HG02642 (cell line): ENCODE measurements at regions not wholly inside any gene's neighbourhood (a gene's known extent, or its start where the extent isn't known, plus 50 kb on each side); places are given as distances from the start of the nearest gene placed in this dataset.

Source experiments
- ATAC-seq: cut with Tn5 transposase; IDR thresholded peaks from one replicate; pipeline ENCODE4 v1.9.1; 2021; ENCODE audit warnings: mild to moderate bottlenecking; ENCODE audit not compliant: unreplicated experiment, poor library complexity

DNA sequence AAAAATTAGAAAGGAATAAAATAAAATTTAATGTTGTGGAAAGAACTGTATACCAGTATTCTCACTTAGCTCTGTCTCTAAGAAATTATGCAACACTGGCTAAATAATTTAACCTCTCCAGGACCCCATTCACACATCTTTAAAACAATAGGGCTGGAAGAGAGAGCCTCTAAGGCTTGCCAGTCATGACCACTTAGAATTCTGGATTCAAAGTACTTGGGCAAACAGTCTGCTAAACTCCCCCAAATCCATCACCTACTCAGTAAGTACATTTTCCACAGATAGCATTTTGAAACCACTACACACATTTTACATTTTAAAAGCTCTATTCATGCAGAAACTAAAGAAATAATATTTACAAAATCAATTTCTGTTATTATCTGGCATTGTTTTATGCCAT lies 291.7 kb downstream of the TMEM167A start:
- no peak for ATAC-seq

DNA sequence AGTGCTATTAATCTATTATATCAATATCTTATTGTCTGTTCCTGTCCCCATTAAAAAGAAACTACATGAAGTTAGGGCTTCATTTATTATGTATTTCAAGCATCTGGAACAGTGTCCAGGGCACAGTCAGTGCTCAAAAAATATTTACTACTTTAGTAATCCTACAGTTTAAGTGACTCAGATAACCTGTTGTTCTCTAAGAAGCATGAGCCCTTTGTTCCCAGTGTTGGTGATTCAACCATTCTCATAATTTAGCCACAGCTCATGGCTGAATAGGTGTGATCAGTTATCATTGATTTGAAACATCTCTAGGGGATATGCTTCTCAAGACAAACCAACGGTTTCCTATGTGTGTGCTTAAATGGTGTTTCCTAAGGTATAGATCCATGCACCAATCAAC lies 292.7 kb downstream of the TMEM167A start:
- no peak for ATAC-seq

DNA sequence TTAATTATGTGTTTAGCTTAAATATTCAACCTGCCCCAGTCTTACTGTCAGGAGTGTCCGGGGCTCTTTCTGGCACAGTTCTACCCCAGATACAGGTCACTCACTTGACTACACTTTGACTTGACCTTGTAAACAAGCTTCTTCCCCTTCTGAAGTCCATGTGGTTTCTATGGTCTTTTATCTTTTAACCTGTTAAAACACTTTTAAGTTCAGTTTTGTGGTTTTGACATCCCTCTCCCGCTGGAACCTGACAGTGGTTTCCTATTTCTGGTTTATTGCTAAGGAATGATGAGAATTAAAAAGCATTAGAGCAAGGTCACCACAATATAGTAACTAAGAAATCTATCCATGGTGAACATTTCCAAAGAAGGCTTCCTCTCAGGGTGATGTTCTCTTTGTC lies 300.1 kb downstream of the TMEM167A start:
- no peak for ATAC-seq

DNA sequence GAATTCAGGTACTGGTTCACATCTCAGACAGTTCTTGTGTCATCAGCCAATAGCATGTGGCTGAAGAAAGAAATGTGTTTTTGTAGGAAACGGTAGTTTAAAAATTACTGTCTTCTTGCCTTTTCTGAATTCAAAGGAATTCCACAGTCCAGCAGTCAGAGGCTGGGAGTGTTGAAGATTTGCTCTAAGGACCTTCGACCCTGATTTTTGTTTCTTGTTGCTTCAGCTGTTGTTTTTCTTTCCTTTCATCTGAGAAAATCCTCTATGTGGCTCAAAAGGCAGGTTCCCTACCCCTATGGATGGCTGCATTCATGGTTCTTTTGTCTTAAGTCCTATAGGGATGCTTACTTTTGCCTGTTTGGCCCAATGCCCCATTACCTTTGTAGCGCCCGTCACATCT lies 304.9 kb downstream of the TMEM167A start:
- ATAC-seq, result no peak

DNA sequence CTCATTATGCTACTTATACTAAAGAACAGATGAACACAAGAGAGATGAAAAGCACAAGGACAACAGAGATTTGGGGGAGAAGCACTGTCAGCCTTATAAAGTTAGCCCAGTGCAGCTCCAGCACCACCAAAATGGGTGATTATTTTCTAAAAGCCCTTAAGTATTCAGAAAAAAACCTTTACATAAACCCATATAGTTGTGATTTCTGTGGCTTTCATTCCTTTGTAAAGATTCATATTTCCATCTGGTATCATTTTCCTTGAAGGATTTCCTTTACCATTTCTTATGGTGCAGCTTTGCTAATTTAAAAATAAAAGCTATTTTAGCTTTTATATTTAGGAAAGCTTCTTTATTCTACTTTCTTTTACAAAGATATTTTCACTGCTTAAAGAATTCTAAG lies 311.0 kb downstream of the TMEM167A start:
- no peak for ATAC-seq

GRCh38 chr5:82765765-82766164 lies 311.4 kb downstream of the TMEM167A start:
- no peak for ATAC-seq

DNA sequence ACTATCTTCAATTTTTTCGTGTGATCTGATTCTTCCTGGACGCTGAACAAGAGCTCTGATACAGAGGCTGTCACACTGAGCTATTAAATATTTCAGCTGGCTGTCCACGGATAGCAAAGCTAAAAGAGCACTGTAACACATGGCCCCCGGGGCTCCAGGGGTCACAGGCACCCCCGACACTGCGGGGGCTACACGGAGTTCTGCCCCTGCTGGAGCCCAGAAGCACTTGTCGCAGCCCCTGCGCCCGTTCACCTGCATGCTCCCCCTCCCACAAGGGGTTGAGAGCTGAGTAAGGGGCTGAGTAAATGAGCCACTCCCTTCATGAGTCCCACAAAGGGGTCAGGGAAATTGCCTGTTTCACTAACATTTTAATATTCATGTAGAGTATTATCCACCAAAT lies 316.3 kb downstream of the TMEM167A start:
- no peak for ATAC-seq

DNA sequence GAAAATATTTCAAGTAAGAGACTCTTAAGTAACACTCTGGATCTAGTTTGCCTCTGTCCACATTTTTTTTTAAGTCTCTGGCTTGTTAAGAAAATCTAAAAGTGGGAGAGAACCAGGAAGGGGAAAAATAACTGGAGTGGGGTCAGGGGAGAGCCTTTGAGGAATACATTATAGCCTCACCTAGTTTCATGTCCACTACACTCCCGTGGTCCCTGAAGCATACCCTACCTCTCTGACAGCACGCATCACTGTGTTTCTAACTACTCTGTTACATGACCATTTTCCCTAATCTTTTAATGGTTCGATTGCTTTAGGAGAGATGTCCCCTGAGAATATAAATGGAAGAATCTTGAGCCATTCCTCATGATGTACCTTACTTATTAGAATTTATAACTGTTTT lies 318.3 kb downstream of the TMEM167A start:
- no peak for ATAC-seq

- ATAC-seq, result peak; percentile 92
These were observed 322.4 kb downstream of the TMEM167A start for GRCh38 chr5:82754759-82755158.

GRCh38 chr5:82754036-82754746 lies 323.0 kb downstream of the TMEM167A start:
- ATAC-seq, result no peak

- ATAC-seq, result no peak
These were observed 323.8 kb downstream of the TMEM167A start for GRCh38 chr5:82753374-82753773.

DNA sequence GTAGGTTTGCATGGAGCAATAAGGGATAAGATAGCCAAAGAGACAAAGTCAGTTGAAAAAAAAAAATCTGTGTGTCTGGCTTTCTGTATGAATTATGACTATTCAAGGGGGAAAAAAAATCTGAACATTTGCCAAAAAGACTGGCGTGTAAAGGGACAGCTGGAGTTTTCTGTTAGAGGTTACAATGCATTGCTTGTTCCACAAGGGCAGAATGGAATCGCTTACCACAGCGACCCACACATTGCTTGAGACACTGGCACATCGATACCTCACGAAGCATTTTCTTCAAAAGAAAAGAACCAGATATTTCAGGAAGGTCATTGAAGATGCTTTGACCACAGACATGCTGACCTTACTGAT lies 327.8 kb downstream of the TMEM167A start:
- peak; percentile 50 for ATAC-seq

DNA sequence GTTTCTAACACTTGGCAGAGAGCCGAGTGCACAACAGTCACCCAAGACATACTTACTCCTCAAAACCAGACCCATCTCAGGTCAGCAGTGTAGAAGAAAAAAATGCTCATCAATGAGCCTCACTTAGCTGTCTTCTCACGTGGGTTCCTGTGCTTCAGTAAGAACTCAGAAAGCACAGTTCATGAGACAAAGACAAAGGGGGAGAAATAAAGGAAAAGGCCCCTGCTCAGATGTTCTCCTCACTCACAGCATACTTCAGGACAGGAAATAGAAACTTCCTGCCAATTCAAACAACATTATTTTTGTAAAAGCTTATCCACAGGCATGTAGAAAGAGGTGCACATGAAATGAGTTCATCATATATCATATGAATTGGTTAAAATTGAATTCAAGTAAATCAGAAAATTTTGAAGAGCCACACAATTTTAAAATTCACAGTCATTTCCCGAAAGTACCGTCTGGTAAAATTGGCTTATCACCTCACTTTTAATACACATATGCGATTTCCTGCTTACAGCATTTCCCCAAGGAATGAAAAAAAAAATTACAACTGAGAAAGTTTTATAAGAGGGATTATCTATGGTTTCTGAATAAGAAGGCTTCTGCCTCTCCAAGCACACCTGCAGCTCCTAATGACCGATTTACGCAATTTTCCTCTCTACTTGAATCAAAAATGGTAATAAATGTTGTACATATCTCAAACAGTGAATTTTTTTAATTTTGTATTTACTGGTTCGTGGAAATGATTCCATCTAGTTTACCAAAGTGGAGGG lies 328.3 kb downstream of the TMEM167A start:
- no peak for ATAC-seq

GRCh38 chr5:82747986-82748385 lies 329.2 kb downstream of the TMEM167A start:
- no peak for ATAC-seq

DNA sequence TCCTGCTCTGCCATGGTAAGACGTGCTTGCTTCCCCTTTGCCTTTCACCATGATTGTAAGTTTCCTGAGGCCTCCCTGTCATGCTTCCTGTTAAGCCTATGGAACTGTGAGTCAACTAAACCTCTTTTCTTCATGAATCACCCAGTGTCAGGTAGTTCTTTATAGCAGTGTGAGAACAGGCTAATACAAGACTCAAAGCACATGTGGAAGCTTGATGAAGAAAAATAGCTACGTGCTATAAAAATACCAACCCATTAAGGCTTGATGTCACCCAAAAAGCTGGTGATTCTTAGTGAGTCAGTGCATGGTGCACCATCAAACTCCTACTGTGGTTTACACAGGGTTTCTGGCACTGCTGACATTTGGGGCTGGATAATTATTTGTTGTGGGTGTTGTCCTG lies 332.2 kb downstream of the TMEM167A start:
- no peak for ATAC-seq

DNA sequence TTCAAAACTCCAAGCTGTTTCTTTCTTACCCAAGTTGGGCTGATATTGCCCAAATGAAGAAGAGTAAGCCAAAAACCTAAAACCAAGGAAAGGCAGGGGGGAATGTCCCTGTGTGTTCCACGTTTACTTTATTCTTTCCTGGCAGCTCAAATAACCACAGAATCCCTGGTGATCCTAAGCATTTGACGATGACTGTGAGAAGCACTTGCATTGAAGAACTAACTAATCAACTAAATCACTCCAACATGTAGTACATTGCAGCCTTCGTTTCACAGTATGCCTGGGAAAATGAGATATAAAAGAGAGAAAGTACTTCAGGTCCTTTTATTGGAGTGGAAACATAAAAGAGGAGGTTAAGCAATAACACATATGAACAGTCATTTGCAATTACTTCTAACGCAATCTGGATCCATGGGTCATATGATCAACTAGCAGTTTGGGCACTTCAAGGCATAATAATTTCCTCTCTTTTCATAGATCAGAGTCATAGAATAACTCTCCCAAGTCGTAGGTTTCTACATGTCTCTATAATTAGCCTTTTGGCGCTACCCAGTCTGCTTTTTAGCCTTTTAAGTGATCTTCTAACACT lies 338.4 kb downstream of the TMEM167A start:
- no peak for ATAC-seq

DNA sequence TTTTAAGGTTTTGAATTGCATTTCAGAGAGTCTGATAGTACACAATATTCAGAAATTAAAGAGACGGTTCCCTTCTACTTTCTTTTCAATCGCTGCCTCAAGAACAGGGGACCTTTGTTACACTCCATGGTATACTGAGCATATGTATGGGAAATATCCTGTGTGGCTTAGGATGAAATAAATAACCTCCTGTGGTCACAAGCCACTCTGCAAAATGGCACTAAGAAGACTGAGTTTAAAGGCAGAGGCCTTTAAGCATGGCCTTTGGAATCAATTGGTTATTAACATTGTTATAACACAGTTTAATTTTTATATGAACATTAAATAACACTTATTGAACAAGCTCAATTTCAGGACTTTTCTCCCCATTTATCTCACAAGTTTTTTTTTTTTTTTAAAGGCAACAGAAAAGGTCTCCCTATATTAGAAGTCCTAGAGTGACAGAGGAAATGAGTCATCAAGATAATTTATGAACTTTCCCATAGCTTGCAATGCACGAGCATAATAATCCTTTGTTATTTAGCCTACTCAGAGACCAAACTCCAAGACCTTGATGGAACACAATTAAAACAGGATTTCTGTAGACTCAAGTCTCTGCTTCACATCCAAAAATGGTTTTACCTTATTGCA lies 341.9 kb downstream of the TMEM167A start:
- ATAC-seq, result no peak

DNA sequence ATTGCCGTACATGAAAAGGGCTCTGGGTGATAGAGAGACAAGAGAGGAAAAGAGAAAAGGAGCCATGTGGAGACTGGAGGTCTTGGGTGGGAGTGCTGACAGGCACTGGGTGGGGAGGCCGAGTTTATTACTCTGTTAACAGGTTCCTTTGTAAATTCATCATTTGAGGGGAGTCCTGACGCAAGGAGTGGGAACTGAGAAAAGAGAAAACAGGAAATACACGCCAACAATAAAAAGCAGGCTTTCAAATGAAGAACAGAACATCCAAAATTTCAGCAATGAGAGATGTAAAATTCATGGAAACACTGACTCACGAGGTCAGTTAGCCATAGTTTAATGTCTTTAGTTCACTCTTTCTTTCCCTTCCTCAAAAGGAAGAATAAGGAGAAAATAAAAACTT lies 342.8 kb downstream of the TMEM167A start:
- ATAC-seq, result no peak

GRCh38 chr5:82730913-82731312 lies 346.3 kb downstream of the TMEM167A start:
- ATAC-seq, result no peak

DNA sequence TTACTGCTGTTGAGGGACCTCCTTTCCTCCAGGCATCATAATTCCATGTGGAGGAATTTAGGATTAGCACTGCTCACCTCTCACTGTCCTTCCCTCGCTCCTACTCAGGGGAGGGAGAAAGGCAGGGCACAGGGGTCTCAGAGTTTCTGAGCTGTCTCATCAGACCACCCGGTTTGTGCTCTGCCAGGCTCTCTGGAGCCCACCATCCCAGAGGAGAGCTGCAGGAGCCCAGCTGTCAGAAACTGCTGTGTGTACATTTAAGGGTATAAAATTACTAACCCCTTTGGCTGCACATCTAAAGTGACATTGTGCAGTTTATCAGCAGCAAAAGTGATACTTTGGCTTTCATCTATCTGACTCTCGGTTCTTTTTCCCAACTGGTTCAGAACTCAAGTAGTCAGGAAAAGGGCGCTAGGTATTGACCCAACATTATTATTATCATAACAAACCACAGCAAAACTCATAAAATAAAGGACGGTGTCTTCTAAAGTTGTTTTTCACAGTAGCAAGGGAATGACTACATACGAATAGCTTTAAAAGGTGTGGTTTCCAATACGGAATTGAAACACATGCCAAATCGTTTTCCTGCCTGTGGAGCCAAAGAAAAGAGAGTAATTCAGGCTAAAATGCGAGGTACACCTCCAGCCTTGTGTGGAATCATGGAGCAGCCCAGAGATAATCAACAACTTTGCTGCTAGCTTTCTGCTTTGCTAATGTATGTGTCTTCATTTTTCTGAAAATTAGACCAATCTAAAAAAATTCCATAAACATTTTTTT lies 348.1 kb downstream of the TMEM167A start:
- no peak for ATAC-seq
